ENCODE measurements at regions not wholly inside any gene's neighbourhood (a gene's known extent, or its start where the extent isn't known, plus 50 kb on each side); places are given as distances from the start of the nearest gene placed in this dataset.
A peak's percentile ranks its signal among the peaks of the same experiment; 100 is the strongest.
"Not testable (repeated sequence)": the region's sequence is repeated elsewhere in the genome, so short reads cannot be mapped to it uniquely, and the experiment has no call there.

DNA sequence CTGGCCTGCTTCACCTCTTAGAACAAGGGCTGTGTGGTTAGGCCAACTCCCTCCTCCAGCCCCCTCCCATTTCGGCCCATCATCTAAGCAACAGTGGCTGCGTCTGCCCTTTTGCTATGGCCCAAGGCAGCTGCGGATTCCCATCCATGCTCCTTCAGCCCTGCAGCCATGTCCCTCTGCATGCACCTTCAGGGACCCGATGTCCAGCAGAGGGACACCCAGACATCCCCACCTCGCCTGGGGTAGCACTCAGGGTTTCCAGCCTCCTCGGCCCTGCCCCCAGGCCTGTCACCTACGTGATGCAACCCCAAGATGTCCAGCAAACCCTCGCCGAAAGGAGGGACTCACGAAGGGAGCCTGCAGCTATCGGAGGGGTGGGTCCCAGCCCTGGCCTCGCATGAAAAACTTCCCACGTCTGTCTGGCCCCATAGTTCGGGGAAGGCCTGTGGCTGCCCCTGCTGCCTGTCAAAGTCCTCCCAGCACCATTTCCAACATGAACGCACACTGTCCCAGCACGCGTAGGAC lies 194.4 kb downstream of the CTTN start:
- no peak for DNase-seq (ENCODE audit: low spot score)

DNA sequence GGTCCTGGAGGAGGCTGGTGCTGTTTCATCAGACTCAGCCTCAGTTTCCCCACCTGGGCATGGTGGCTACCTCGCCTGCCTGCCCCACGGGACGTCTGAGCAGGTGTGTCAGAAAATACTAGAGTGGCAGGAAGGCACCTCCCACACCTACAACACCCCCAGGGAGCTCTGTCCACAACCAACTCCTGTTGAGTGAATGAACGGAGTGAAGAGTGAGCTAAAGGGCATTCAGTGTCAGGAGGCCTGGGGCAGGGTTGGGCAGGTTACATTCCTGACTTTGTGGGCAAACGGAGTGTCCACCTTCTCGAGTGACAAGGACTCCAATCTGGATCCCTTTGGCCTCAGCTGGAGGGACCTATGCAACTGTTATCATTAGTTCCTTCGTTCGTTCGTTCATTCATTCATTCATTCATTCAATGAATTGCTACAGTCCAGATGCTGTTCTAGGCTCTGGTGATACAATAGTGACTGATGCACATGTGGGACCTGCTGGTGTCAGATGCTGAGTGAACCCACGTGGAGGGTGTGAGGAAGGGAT lies 195.2 kb downstream of the CTTN start:
- DNase-seq (ENCODE audit: low spot score): no peak

DNA sequence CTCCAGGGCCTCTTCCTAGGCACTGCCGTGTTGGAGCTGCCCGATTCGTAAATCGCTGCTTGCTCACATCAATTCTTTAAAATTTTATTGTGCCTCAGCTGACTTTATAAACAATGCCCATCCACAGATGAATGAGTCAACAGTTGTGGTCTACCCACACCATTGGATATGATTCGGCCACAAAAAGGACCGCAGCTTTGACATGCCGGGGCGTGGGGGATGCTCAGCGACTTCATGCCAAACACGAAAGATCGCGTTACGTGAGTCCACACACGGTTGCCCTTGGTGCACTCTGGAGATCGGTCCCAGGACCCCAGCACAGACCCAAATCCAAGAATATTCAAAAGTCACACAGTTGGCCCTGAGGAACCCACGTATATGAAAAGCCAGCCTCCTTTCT lies 195.7 kb downstream of the CTTN start:
- DNase-seq (ENCODE audit: low spot score): peak; percentile 28

DNA sequence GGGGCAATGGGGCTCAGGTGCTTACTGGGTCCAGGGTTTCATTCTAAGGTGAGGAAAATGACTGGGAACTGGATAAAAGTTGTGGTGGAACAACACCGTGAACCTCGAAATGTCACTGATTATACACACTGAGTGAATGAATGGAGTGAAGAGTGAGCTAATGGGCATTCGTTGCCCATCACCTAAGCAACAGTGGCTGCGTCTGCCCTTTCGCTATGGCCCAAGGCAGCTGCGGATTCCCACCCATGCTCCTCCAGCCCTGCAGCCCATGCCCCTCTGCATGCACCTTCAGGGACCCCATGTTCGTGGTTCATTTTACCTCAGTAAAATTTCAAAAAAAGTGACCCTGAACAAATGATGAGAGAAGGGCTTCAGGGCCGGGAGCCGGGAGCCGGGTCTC lies 196.3 kb downstream of the CTTN start:
- DNase-seq (ENCODE audit: low spot score): no peak

DNA sequence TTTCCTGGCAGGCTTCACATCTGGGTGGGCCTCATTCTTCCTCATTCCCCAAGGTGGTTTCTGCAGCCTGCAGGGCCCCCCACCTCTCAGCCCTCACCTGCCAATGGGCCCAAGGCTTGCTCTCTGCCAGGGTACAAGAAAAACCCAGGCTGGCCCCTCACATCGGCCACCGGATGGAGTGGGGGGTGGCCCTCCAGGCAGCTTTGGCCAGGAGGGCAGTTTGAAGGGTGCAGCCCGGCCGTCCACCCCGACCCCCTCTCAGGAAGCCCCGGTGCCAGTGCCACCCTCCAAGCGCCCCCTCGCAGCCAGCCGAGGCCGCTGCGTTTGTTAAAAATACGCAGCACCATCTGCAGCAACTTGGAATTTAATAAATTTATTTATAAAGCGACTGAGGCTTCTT lies 196.7 kb downstream of the CTTN start:
- DNase-seq (ENCODE audit: low spot score): no peak

DNA sequence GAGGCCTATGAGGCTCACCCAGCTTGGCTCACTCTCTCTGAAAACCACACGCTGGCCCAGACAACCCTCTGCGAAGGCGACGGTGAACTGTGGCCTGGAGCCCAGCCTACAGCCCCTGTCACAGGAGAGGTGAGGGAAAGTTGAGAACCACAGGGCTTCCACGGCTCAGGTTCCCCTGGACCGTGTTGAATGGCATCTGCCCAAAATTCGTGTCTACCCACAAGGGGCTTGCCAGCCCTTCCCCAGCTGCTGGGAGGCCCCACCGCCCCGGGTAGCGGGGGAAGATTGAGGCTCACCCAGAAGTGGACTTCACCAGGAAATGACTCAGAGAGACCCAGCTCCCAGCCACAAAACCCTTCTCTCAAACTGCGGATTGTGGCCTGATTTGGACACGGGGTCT lies 197.1 kb downstream of the CTTN start:
- DNase-seq (ENCODE audit: low spot score): peak; percentile 37

DNA sequence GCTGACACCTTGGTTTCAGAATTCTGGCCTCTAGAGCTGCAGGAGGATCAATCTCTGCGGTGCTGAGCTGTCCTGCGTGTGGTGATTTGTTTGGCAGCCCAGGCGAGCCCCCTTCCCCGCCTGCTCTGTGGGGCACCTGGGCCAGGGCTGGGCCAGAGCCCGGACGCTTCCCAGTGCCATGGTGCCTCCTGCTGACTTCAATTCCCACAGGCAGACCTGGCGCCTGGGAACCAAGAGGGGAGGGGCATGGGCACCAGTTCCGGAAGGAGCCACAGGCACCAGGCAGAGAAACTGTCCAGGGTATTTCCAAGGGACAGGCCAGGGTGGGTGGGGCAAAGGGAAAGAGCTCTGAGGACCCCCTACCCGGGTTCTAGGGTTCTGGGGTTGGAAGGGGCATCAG lies 197.8 kb downstream of the CTTN start:
- DNase-seq (ENCODE audit: low spot score): no peak

DNA sequence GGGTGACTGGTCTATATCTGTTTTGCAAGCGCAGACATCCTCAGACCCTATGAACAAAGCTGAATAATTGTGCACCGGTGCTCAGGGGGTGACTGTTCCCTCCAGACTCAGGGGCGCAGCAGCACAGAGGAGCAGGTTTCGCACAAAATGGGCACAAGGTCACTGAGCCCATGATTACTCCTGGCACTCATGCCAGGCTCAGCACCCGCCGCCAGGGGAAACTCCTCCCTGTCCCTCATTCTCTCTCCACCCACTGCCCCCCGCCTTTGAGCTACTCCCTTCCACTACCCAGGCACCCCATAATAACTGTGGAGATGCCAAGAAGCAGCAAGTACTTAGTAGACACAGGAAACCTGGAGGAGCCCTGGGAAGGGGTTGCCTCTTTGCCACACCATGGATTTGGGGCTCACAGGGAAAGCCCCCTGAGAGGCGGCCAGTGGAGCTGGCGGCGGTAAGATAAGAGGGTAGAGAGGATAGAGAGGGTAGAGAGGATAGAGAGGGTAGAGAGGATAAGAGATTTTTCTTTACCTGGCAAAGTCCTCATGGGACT lies 198.8 kb downstream of the CTTN start:
- DNase-seq (ENCODE audit: low spot score): no peak

DNA sequence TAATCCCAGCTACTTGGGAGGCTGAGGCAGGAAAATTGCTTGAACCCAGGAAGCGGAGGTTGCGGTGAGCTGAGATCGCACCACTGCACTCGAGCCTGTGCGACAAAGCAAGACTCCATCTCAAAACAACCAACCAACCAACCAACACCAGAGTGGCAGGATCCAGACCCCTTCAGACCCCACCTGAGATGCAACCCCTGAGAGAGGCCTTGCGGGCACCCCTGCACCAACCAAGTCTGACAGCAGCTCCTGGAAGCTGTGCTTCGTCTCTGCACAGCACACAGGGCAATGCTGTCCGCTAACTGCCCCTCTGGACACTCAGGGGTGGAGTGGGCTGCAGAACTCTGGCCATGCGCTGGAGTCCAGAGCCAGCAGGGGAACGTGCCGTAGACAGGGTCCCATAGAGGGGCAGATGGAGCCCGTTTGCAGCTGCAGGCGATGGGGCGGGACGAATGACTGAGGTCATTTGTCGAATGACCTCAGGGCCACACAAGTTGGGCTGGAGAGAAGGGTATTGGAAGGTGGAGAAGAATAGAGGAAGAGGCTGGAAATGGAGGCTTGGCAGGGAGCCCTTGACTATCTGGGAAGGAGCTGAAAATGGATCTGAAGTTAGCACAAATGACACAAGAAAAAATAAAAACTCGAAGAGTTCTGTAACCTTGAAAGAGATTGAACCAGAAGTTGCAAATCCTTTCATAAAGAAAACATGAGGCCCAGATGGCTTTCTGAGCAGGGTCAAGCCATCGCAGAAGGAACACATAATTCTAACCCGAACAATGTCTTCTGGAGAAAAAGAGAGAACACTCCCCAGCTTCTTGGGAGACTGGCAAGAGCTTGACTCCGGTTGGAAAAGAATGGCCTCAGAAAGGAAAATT lies 199.7 kb downstream of the CTTN start:
- DNase-seq (ENCODE audit: low spot score): no peak

DNA sequence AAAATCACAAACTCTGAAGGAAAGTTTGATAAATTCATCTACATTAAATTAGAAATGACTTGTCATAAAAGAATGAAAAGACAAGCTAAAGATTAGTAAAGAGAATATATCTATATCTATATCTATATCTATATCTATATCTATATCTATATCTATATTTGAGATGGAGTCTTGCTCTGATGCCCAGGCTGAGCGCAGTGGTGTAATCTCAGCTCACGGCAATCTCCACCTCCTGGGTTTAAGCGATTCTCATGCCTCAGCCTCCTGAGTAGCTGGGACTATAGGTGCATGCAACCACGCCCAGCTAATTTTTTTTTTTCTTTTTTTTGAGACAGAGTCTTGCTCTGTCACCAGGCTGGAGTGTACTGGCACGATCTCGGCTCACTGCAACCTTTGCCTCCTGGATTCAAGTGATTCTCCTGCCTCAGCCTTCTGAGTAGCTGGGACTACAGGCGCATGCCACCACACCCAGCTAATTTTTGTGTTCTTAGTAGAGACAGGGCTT lies 202.6 kb downstream of the CTTN start:
- not testable (repeated sequence) for DNase-seq (ENCODE audit: low spot score)

DNA sequence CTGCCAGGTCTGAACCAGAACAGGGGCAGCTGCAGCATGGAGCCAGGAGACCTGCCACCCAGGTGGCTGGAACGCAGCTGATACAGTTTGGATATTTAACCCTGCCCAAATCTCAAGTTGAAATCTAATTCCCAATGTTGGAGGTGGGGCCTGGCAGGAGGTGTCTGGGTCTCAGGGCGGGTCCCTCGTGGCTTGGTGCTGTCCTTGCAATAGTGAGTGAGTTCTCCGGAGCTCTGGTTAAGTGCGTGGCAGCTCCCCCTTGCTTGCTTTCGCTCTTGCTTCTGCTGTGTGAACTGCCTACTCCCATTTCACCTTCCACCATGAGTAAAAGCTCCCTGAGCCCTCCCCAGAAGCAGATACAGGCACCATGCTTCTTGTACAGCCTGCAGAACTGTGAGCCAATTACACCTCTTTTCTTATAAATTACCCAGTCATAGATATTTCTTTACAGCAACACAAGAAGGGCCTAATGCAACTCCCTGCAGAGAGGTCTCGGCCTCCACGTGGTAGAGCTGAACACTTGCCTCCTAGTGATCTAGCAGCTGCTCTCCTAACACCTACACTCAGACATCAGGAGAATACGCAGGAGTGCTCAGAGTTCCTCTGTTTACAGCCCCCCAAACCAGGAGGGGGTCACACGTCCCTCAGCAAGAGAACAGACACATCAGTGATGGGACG lies 203.7 kb downstream of the CTTN start:
- no peak for DNase-seq (ENCODE audit: low spot score)

DNA sequence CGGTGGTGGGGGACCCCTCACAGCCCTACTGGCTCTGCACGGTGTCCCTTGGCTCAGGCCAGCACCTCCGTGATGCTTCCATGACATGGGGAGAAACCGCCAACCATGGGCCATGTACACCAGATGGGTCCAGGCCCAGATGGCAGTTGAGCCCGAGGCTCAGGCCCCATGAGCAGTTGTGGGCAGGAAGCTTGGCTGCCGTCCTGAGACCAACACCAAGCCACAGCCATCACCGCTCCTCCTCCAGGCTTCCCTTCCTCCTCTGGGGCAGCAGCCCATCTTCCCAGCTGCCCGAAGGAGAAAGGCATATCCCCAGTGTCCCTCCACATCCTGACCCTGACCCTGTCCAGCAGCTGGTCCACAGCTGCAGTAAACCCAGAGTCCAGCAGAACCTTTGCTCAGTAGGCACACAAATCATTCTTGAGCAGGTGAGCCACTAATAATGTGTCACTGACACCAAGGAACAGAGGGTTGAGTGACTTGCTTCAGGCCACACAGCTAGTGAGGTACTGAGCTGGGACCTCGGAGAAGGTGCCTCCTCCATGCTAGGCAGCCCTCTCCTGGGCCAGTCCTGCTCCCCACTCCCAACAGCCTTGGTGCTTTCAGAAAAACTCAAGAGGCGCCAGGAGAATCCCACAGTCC lies 204.9 kb downstream of the CTTN start:
- DNase-seq (ENCODE audit: low spot score): peak; percentile 32

DNA sequence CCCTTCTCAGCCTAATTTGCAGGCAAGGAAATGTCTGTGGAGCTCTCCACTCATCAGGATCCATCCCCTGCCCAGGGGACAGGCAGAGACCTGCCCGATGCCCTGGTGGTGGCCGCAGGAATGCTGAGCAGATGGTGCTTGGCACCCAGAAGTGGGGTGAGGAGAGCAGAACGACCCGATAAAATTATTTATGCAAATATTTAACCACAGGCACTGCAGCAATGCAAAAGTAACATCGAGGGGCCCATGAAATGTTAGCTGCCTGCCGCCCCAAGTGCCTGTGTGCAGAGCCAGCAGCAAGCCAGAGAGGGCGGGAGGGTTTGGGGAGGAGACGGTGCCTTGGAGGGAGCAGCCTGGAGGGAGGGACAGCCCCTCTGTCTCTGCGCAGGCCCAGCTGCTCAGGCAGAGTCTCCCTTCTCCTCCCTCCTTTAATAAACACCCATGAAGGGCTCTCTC lies 205.5 kb downstream of the CTTN start:
- no peak for DNase-seq (ENCODE audit: low spot score)

DNA sequence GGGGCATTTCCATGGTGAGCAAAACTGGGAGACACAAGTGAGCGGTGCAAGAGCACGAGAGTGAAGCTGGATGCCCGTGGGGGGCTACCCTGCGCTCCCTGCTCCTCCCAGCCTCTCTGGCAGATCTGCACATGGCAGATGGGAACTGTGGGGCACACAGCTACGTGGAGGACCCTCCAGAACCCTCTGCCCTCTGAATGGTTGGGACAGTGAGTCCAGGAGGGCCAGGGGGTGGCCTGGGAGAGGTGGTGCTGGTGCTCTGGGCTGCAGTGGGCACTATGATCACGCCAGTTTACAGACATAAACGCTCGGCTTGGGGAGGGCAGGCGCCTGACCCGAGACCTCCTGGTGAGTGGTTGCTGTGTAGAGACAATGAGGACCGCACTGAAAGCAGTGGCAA lies 205.9 kb downstream of the CTTN start:
- DNase-seq (ENCODE audit: low spot score): no peak

DNA sequence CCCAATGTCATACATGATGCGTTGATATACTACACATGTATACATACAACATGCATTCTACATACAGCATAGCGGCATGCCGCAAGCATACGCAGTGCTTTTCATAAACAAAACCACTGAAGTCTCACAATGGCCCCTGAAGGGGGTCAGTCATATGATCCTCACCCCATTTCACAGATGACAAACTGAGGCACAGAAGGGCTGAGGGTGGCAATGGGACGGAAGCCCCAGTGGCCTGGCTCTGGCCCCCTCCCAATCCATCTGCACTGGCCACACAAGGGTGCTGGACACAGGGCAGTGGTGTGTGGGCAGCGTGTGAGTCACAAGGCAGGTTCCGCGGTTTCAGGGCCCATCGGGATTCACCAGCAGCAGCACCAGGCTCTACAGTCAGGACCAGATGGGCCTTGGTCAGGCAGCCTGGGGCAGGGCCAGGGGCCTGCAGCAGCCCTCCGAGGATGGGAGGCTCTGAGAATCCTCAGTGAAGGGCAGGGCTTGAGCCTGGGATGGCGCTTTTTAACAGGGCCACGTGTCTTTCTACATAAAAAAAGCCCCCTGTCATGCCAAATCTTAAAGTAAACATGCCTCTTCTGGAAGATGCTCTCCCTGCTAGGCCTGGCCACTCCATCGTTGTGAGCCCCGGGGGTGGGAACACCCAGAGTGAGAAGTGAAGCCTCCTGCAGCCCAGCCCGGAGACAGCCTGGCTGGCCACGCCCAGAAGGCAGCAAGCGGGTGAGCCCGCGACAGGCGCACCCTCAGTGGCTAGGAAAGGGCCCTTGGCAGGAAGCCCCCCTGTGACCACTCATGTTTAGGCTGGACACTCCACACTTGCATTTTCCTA lies 206.5 kb downstream of the CTTN start:
- DNase-seq (ENCODE audit: low spot score): no peak

DNA sequence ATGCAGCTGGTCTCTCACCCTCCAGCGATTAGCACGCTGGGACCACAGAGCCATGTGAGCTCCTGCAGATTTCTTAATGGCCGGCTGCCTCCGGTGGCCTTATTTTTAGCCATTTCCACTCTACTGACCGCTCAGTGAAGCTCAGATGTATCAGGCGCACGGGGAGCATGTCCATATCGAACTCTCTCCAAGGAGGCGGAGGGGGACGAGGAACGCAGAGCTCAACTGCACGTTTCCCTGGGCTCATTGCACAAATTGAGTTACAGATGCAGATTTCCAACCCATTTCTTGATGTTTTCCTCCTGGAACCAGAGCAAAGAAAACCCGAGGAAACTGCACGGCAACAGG lies 207.1 kb downstream of the CTTN start:
- DNase-seq (ENCODE audit: low spot score): no peak

DNA sequence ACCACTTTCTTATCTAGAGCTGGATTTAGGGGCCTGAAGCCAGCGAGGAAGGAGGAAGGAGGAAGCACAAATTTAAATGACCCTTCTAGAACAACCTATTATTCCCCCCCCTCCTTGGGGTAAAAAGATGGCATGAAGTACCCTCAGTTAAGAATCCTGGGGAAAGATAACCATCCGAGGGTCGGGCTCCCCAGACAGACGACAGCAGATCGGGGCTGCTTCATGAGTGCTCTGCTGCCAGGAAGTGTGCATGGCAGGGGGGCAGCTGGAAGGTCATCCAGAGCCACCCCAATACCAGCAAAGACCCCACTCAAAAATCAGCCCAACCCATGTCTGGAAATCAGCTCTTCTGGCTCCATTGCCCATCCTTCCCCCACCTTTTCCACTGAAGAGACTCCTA lies 207.5 kb downstream of the CTTN start:
- no peak for DNase-seq (ENCODE audit: low spot score)

DNA sequence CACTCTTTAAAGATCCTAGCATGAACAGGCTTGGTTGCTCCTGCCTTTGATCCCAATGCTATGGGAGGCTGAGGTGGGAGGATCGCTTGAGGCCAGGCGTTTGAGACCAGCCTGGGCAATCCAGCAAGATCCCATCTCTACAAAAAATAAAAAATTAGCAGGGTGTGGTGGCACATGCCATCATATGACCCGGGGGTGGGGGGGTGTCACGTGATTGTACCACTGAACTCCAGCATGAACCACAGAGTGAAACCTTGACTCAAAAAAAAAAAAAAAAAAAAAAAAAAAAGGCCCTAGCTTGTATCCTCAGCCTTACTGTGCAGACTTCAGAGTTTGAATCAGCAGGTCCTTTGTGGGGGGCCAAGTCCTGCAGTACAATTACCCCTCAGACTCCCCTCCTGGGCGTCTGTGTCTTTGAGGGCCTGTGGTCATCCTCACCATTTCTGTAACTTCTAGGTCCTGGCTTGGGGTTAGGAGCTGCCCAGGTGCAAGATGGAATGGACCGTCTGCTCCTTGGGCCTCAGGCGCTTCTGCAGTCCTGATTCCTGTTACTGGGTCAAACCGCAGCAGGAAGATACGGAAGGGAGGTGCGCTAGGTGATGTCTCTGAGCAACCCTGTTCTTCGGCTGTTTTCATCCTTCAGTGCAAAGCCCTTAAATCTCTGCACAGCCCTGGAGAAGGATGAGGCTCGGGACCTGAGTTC lies 208.1 kb downstream of the CTTN start:
- DNase-seq (ENCODE audit: low spot score): no peak

DNA sequence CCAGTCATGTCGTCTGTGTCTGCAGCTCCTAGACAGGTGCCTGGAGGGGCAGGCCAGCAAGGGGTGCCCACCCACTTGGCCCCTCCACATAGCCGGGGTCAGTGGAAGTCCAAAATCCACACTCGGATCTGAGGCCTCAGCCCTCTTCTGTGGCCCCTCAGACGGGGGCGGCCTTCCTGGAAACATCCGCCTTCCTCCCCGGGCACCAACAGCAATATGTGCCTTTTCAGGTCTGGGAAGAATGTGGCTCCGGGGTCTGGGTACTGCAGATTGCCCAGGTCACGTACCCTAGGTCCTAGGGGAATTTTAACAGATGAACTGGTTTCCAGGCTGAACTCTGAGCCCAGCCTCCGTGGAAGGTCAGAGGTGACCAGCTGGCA lies 208.6 kb downstream of the CTTN start:
- no peak for DNase-seq (ENCODE audit: low spot score)

DNA sequence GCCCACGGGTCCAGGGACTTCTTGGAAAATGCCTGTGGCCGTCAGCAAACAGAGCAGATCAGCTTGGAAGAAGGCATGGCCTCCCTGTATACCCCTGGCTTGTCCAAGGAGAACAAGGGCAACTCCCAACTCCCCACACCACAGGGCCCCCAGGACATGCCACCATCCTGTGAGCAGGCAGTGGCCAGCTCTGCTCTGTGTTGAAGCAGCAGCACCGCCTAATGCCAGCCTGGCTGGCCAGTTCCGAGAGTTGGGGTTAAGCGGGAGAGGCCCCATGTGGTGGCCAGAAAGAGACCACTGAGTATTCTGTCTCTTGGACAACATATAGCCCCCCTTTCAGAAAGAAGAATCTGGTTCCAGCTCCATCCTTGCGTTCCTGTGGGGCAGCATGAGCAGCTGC lies 209.2 kb downstream of the CTTN start:
- DNase-seq (ENCODE audit: low spot score): no peak
